HT1080 (cell line): ENCODE measurements at regions not wholly inside any gene's neighbourhood (a gene's known extent, or its start where the extent isn't known, plus 50 kb on each side); places are given as distances from the start of the nearest gene placed in this dataset.
A peak's percentile ranks its signal among the peaks of the same experiment; 100 is the strongest.
"Not testable (repeated sequence)": the region's sequence is repeated elsewhere in the genome, so short reads cannot be mapped to it uniquely, and the experiment has no call there.

Experiments
- DNase-seq: peaks from one replicate; pipeline ENCODE4 v3.0.0-alpha.2; 2015; ENCODE audit warnings: low read depth

DNA sequence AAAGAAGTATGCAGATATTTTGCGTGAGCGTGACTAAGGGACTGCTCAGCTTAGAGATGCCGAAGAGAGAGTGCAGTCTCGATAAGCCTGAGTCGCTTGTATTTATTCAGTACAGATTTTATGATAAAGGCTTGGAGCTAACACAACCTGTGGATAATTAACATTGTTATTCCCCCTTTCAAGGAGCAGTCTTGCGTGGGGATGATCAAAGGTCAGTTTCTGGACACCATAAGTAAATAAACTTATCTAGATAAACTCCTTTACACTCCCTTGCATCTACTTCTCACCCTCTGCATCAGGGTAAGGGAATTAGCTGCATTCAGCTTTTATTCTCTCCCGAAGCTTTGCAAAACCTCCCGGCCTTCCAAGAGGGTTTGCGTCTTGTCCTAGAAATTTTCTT is 357.8 kb upstream of the ST8SIA4 start:
- DNase-seq: no peak

DNA sequence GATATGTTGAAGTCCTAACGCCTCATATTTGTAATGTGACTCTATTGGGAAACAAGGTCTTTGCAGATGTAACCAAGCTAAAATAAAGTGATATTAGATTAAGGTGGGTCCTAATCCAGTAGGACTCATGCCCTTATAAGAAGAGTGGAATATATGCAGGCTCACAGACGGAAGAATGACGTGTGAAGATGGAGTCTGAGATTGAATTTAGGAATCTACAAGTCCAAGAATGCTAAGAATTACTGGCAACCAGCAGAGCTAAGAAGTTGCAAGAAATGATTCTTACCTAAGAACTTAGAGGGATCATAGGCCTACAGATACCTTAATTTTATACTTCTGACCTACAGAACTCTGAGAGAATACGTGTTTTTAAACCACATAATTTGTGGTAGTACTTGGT is 350.0 kb upstream of the ST8SIA4 start:
- no peak for DNase-seq

DNA sequence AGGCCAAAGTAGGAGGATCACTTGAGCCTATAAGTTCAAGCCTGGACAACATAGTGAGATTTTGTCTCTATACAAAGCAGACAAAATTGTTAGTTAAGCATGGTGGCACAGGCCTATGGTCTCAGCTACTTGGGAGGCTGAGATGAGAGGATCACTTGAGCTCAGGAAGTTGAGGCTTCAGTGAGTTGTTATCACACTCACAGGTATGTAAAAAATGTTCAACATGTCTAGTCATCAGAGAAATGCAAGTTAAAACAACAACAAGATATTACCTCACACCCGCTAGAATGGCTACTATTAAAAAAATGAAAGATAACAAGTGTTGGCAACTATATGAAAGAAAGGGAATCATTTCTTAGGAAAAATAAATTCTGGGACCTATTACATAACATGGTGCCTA is 341.5 kb upstream of the ST8SIA4 start:
- DNase-seq: no peak

GRCh38 chr5:101212942-101213514 is 309.9 kb upstream of the ST8SIA4 start:
- no peak for DNase-seq

DNA sequence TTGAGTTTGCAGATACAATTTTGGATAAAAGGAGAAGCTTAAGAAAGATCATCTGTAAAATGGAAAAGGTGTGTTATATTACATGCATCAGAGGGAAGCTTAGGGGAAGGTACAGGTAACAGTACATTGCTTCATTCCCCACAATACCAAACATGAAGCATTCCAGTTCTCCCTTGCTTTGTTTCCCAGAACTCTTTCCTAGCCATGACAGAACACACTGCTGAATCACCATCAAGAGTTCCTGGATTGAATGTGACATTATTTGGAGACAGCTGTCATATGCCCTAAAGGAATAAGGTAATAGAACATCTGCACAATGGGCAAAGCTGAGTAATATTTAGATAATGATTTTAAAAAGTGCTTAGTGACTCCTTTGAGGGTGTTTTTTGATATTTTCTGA is 303.5 kb upstream of the ST8SIA4 start:
- DNase-seq: no peak

- DNase-seq: not testable (repeated sequence)
These were observed 302.0 kb upstream of the ST8SIA4 start for GRCh38 chr5:101205065-101205464.

DNA sequence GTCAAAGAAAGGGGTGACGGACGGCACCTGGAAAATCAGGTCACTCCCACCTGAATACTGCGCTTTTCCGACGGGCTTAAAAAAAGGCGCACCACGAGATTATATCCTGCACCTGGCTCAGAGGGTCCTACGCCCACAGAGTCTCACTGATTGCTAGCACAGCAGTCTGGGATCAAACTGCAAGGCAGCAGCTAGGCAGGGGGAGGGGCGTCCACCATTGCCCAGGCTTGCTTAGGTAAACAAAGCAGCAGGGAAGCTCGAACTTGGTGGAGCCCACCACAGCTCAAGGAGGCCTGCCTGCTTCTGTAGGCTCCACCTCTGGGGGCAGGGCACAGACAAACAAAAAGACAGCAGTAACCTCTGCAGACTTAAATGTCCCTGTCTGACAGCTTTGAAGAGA is 277.3 kb upstream of the ST8SIA4 start:
- not testable (repeated sequence) for DNase-seq

DNA sequence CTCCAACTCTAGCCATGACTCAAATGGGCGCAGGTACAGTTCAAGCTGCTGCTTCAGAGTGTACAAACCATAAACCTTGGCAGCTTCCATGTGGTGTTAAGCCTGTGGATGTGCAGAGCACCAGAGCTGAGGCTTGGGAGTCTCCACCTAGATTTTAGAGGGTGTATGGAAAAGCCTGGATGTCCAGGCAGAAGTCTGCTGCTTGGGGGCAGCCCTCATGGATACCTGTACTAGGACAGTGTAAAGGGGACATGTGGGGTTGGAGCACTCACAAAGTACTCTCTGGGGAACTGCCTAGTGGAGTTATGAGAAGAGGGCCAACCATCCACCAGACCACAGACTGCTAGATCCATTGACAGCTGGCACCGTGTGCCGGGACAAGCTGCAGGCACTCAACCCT is 273.5 kb upstream of the ST8SIA4 start:
- DNase-seq: no peak

- DNase-seq: no peak
These were observed 271.9 kb upstream of the ST8SIA4 start for GRCh38 chr5:101174981-101175380.

DNA sequence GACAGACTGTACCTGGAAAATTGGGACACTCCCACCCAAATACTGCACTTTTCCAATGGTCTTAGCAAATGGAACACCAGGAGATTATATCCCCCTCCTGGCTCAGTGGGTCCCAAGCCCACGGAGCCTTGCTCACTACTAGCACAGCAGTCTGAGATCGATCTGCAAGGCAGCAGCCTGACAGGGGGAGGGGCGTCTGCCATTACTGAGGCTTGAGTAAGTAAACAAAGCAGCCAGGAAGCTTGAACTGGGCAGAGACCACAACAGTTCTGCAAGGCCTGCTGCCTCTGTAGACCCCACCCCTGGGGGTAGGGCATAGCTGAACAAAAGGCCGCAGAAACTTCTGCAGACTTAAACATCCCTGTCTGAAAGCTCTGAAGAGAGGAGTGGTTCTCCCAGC is 260.0 kb upstream of the ST8SIA4 start:
- DNase-seq: no peak

- no peak for DNase-seq
These were observed 256.9 kb upstream of the ST8SIA4 start for GRCh38 chr5:101160002-101160401.

GRCh38 chr5:101159006-101159405 is 255.9 kb upstream of the ST8SIA4 start:
- DNase-seq: no peak

DNA sequence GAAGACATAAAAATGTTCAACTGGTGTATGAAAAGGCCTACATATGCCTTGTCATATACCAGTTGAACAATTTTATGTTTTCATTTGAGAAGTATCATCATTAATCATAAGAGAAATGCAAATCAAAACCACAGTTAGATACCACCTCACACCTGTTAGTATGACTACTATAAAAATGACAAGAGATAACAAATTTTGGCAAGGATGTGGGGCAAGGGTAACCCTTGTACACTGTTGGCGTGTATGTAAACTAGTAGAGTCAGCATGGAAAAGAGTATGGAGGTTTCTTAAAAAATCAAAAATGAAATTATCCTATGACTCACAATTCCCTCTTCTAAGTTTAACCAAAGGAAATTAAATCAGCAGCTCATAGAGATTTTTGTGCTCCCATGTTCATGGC is 250.4 kb upstream of the ST8SIA4 start:
- DNase-seq: no peak

- DNase-seq: no peak
These were observed 240.4 kb upstream of the ST8SIA4 start for GRCh38 chr5:101143526-101143925.

GRCh38 chr5:101142102-101142501 is 239.0 kb upstream of the ST8SIA4 start:
- no peak for DNase-seq

GRCh38 chr5:101136454-101136853 is 233.4 kb upstream of the ST8SIA4 start:
- no peak for DNase-seq

DNA sequence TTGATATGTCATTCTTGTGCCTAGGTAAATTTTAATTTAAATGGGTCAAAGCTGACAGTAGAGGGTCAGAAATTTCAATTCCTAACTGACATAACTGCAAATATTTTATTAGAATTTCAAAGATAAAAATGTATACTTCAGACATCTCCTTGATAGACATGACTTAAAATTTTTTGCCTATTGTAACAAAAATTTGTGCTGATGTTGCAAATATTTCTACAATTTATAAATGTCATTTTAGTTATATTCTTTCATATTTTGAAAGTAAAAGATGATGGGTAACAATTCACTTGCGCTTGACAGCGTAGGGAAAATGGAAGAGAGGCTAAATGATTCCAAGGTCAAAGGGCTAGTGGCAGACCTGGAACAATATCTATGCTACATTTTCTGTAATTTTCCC is 220.3 kb upstream of the ST8SIA4 start:
- no peak for DNase-seq

DNA sequence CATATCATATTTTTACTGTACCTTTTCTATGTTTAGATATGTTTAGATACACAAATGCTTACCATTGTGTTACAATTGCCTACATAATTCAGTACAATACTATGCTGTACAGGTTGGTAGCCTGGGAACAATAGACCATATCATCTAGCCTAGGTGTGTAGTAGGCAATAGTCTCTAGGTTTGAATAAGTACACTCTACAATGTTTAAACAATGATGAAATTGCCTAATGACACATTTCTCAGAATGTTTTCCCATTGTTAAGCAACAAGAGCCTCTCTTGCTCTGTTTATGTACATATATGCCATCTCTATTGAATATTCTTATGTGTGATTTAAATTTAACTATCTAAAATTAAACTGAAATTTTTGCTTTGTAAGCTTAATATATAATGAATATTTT is 209.6 kb upstream of the ST8SIA4 start:
- no peak for DNase-seq

DNA sequence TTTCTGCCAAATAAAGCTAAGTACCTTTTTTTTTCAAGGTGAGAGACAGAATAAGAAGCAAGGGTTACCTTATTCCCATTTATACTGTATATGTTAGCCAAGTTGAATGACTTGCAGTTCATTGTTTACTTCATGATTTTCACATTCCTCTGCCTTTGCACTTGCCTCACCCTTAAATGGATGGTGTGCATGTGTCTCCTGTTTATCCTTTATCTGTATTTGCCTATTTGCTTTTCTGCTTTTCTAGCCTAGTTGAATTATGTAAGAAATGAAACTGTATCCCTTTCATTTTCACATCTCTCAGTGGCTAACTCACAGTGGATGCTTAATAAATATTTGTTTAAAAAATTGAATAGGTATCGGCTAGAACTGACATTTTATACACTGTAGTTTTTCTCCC is 200.8 kb upstream of the ST8SIA4 start:
- no peak for DNase-seq

- DNase-seq: peak; percentile 18
These were observed 199.4 kb upstream of the ST8SIA4 start for GRCh38 chr5:101102506-101102905.

GRCh38 chr5:101091902-101092301 is 188.8 kb upstream of the ST8SIA4 start:
- DNase-seq: no peak

DNA sequence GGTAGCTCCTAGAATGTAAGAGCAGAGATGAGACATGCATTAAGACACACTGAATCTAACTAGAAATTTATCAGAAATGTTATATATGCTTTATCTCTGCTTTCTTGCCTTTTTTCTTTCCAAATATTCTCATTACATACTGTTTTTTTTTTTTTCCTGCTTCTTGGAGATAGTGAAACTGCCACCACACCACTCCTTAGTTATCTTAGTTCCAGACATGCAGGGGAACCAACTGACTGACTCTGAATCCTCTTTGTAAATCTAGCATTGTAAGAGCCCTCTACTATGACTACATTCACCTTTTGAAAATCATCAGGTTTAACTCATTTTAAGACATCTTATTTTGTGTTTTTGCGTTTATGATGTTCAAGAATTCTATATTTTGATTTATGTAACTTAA is 181.3 kb upstream of the ST8SIA4 start:
- DNase-seq: no peak

DNA sequence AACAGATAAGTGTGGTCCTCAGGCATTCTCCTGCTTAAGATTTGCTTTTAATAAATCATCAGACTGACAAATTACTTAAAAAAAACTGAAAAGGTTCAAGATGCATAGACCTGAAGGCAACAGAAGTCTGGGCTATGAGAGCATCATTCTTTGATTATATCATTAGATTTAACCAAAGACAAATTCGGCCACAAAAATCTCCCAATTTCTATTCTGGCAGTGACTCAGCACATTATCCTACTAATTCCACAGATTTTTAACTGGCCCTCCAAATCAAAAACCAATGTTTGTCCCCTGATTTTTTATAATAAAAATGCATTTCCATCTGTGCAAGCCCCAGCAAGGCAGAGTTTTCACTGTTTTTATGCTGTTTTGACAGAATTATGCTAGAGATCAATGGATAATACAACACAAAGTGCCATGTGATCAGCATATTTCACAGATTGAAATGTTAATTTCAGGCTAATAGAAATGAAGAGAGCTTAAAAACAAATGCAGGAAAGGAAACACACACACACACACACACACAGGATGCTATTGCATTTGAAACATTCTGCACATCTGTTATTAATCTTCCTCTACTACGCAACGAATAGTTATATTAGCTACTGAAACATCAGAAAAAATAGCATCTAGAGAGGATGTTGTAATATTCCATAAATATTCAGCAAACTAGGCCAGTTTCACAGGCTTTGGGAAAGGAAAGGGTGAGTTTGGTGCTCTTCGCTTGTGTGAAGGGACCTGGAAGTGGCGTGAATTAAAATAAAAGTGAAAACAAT is 177.6 kb upstream of the ST8SIA4 start:
- DNase-seq: no peak
